ENCODE measurements at regions not wholly inside any gene's neighbourhood (a gene's known extent, or its start where the extent isn't known, plus 50 kb on each side); places are given as distances from the start of the nearest gene placed in this dataset.

DNA sequence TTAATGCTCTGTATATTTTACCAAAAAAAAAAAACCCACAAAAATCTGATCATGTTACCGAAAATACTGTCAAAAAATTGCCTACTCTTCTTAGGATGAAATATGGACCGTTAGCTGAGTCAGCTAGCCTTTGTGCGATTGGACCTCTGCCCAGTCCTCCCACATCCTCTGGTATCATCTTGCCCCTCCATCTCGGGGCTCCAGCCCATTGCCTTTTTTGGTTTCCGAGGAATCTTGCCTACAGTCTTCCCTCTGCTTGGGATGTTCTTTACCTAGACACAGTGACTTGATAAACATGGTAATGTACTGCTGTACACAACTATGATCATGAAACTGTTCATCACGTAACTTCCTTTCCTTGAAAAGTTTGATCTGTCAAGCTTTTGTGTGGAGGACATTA is 371.4 kb downstream of the SV2B start (continued):
- TF ChIP-seq, protein P1, sequence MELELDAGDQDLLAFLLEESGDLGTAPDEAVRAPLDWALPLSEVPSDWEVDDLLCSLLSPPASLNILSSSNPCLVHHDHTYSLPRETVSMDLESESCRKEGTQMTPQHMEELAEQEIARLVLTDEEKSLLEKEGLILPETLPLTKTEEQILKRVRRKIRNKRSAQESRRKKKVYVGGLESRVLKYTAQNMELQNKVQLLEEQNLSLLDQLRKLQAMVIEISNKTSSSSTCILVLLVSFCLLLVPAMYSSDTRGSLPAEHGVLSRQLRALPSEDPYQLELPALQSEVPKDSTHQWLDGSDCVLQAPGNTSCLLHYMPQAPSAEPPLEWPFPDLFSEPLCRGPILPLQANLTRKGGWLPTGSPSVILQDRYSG (tag; conservative IDR thresholded peaks at IDR 0.05; ENCODE audit: low read depth), result no peak
- TF ChIP-seq NCOA6 (IDR thresholded peaks at IDR 0.05), result no peak
- peak; percentile 94 for TF ChIP-seq ZNF316 (IDR thresholded peaks at IDR 0.05)
- no peak for TF ChIP-seq FOXK2 (conservative IDR thresholded peaks at IDR 0.05 in 1 of 2, IDR thresholded peaks at IDR 0.05 in 1 of 2; ENCODE audit: low read depth in 2 of 2)
- TF ChIP-seq ETV6 (IDR thresholded peaks at IDR 0.05; ENCODE audit: borderline replicate concordance in 1 of 2, low read depth in 2 of 2, low read length in 1 of 2), result no peak
- no peak for TF ChIP-seq ETV6 (CRISPR knock-in tag; IDR thresholded peaks at IDR 0.05; ENCODE audit: borderline replicate concordance)
- no peak for TF ChIP-seq HMBOX1 (IDR thresholded peaks at IDR 0.05)
- no peak for TF ChIP-seq CREBBP (IDR thresholded peaks at IDR 0.05; ENCODE audit: low read depth, low read length)
- TF ChIP-seq EP300 (IDR thresholded peaks at IDR 0.05; ENCODE audit: low read length), result peak; percentile 86
- TF ChIP-seq MNT (conservative IDR thresholded peaks at IDR 0.05), result no peak
- TF ChIP-seq ZNF431 (CRISPR knock-in tag; IDR thresholded peaks at IDR 0.05), result no peak
- no peak for TF ChIP-seq TAF15 (IDR thresholded peaks at IDR 0.05; ENCODE audit: low read depth, low read length)
- TF ChIP-seq TSHZ1 (CRISPR knock-in tag; IDR thresholded peaks at IDR 0.05), result no peak
- no peak for TF ChIP-seq MCM5 (IDR thresholded peaks at IDR 0.05; ENCODE audit: low read depth)
- no peak for TF ChIP-seq ZNF583 (CRISPR knock-in tag; IDR thresholded peaks at IDR 0.05)
- TF ChIP-seq ZNF239 (CRISPR knock-in tag; IDR thresholded peaks at IDR 0.05), result no peak
- peak; percentile 71; the same call in 1 of the 2 replicates for TF ChIP-seq HDAC2 (IDR thresholded peaks at IDR 0.05)
- TF ChIP-seq, protein P2, sequence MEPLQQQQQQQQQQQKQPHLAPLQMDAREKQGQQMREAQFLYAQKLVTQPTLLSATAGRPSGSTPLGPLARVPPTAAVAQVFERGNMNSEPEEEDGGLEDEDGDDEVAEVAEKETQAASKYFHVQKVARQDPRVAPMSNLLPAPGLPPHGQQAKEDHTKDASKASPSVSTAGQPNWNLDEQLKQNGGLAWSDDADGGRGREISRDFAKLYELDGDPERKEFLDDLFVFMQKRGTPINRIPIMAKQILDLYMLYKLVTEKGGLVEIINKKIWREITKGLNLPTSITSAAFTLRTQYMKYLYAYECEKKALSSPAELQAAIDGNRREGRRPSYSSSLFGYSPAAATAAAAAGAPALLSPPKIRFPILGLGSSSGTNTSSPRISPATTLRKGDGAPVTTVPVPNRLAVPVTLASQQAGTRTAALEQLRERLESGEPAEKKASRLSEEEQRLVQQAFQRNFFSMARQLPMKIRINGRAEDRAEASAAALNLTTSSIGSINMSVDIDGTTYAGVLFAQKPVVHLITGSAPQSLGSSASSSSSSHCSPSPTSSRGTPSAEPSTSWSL (CRISPR knock-in tag; IDR thresholded peaks at IDR 0.05; ENCODE audit: borderline replicate concordance), result no peak
- peak; percentile 51 for TF ChIP-seq ARID1B (IDR thresholded peaks at IDR 0.05)
- TF ChIP-seq HMG20A (CRISPR knock-in tag; conservative IDR thresholded peaks at IDR 0.05), result no peak
- TF ChIP-seq SMAD4 (CRISPR knock-in tag; conservative IDR thresholded peaks at IDR 0.05), result no peak
- TF ChIP-seq FOXA3 (CRISPR knock-in tag; conservative IDR thresholded peaks at IDR 0.05 in 1 of 2, IDR thresholded peaks at IDR 0.05 in 1 of 2), result no peak
